SK-N-SH treated with all-trans-retinoic acid at 6 μM for 48 hours (cell line): ENCODE measurements at regions not wholly inside any gene's neighbourhood (a gene's known extent, or its start where the extent isn't known, plus 50 kb on each side); places are given as distances from the start of the nearest gene placed in this dataset.

ENCODE experiments used
- ATAC-seq: fragments of 200-7000 bp; cut with Tn5 transposase; 3 replicates; pipeline ENCODE4 v1.9.1; 2020; ENCODE audit warnings: mild to moderate bottlenecking, moderate library complexity
- BACH2 ChIP-seq: fragments of 250-450 bp; sonication (Bioruptor Pico); IDR thresholded peaks from 2 replicates; pipeline ENCODE4 v1.9.0; 2021; ENCODE audit warnings: mild to moderate bottlenecking, borderline replicate concordance
- CREB5 ChIP-seq: fragments of 250-450 bp; sonication (Bioruptor Pico); IDR thresholded peaks from 2 replicates; pipeline ENCODE4 v1.5.1; 2020; ENCODE audit warnings: low read depth, mild to moderate bottlenecking, moderate library complexity
- CSDC2 ChIP-seq: fragments of 250-450 bp; sonication (Bioruptor Pico); IDR thresholded peaks from 2 replicates; pipeline ENCODE4 v1.5.0; 2020; ENCODE audit warnings: mild to moderate bottlenecking, moderate library complexity
- ESRRG ChIP-seq: fragments of 250-450 bp; sonication (Bioruptor Pico); IDR thresholded peaks from 2 replicates; pipeline ENCODE4 v1.6.1; 2021; ENCODE audit warnings: mild to moderate bottlenecking
- GLIS3 ChIP-seq: fragments of 250-450 bp; sonication (Bioruptor Pico); IDR thresholded peaks from 2 replicates; pipeline ENCODE4 v1.5.0; 2020; ENCODE audit warnings: mild to moderate bottlenecking, moderate library complexity
- ISL1 ChIP-seq: fragments of 250-450 bp; sonication (Bioruptor Pico); IDR thresholded peaks from 2 replicates; pipeline ENCODE4 v2.1.2; 2022; ENCODE audit warnings: mild to moderate bottlenecking, moderate library complexity
- OSR1 ChIP-seq: fragments of 250-450 bp; sonication (Bioruptor Pico); IDR thresholded peaks from 2 replicates; pipeline ENCODE4 v1.8.0; 2022; ENCODE audit warnings: moderate library complexity, mild to moderate bottlenecking, inconsistent platforms
- PPARA ChIP-seq: fragments of 250-450 bp; sonication (Bioruptor Pico); IDR thresholded peaks from 2 replicates; pipeline ENCODE4 v1.5.0; 2020; ENCODE audit warnings: mild to moderate bottlenecking, borderline replicate concordance
- RARB ChIP-seq: fragments of 250-450 bp; sonication (Bioruptor Pico); IDR thresholded peaks from 2 replicates; pipeline ENCODE4 v1.8.0; 2021; ENCODE audit warnings: mild to moderate bottlenecking, moderate library complexity
- SNAI2 ChIP-seq: fragments of 250-450 bp; sonication (Bioruptor Pico); IDR thresholded peaks from 2 replicates; pipeline ENCODE4 v1.5.0; 2020; ENCODE audit warnings: mild to moderate bottlenecking, moderate library complexity
- TCF4 ChIP-seq: fragments of 250-450 bp; sonication (Bioruptor Pico); IDR thresholded peaks from 2 replicates; pipeline ENCODE4 v1.8.0; 2021; ENCODE audit warnings: mild to moderate bottlenecking, moderate library complexity, borderline replicate concordance
- TOX ChIP-seq: fragments of 250-450 bp; sonication (Bioruptor Pico); IDR thresholded peaks from 2 replicates; pipeline ENCODE4 v1.8.0; 2021; ENCODE audit warnings: mild to moderate bottlenecking, moderate library complexity, borderline replicate concordance
- TSHZ2 ChIP-seq: fragments of 250-450 bp; sonication (Bioruptor Pico); IDR thresholded peaks from 2 replicates; pipeline ENCODE4 v1.5.0; 2020; ENCODE audit warnings: mild to moderate bottlenecking, moderate library complexity
- ZC3H10 ChIP-seq: fragments of 250-450 bp; sonication (Bioruptor Pico); IDR thresholded peaks from 2 replicates; pipeline ENCODE4 v1.5.1; 2021; ENCODE audit warnings: mild to moderate bottlenecking, moderate library complexity
- ZFP3 ChIP-seq: fragments of 250-450 bp; sonication (Bioruptor Pico); IDR thresholded peaks from 2 replicates; pipeline ENCODE4 v1.5.0; 2020; ENCODE audit warnings: mild to moderate bottlenecking, moderate library complexity
- ZFP30 ChIP-seq: fragments of 450-650 bp; formaldehyde crosslinking; IDR thresholded peaks from 2 replicates; pipeline ENCODE4 v1.5.0; 2022; ENCODE audit warnings: mild to moderate bottlenecking, moderate library complexity
- ZNF8 ChIP-seq: fragments of 450-650 bp; formaldehyde crosslinking; IDR thresholded peaks from 2 replicates; pipeline ENCODE4 v1.5.0; 2020; ENCODE audit warnings: mild to moderate bottlenecking, moderate library complexity
- TF ChIP-seq, protein P1 (sequence below): fragments of 250-450 bp; sonication (Bioruptor Pico); IDR thresholded peaks from 2 replicates; pipeline ENCODE4 v1.5.1; 2021; ENCODE audit warnings: mild to moderate bottlenecking, moderate library complexity
- TF ChIP-seq, protein P2 (sequence below): fragments of 250-450 bp; sonication (Bioruptor Pico); IDR thresholded peaks from 2 replicates; pipeline ENCODE4 v1.8.0; 2021; ENCODE audit warnings: low read depth, mild to moderate bottlenecking, moderate library complexity, borderline replicate concordance

- no peak for ATAC-seq
- TF ChIP-seq, protein P1, sequence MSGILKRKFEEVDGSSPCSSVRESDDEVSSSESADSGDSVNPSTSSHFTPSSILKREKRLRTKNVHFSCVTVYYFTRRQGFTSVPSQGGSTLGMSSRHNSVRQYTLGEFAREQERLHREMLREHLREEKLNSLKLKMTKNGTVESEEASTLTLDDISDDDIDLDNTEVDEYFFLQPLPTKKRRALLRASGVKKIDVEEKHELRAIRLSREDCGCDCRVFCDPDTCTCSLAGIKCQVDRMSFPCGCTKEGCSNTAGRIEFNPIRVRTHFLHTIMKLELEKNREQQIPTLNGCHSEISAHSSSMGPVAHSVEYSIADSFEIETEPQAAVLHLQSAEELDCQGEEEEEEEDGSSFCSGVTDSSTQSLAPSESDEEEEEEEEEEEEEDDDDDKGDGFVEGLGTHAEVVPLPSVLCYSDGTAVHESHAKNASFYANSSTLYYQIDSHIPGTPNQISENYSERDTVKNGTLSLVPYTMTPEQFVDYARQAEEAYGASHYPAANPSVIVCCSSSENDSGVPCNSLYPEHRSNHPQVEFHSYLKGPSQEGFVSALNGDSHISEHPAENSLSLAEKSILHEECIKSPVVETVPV (CRISPR knock-in tag): no peak
- TF ChIP-seq ZC3H10 (CRISPR knock-in tag): no peak
- TF ChIP-seq ESRRG (CRISPR knock-in tag): no peak
- TF ChIP-seq OSR1 (CRISPR knock-in tag): no peak
- no peak for TF ChIP-seq ZFP30 (CRISPR knock-in tag)
- TF ChIP-seq BACH2 (CRISPR knock-in tag): no peak
- no peak for TF ChIP-seq TCF4 (CRISPR knock-in tag)
- no peak for TF ChIP-seq ZFP3 (CRISPR knock-in tag)
- no peak for TF ChIP-seq CREB5
- TF ChIP-seq CSDC2 (CRISPR knock-in tag): no peak
- no peak for TF ChIP-seq TSHZ2
- TF ChIP-seq GLIS3 (CRISPR knock-in tag): no peak
- no peak for TF ChIP-seq SNAI2 (CRISPR knock-in tag)
- TF ChIP-seq, all 23 proteins: peak for 0
Measured at GRCh38 chr3:31262201-31262600, 270.5 kb upstream of the STT3B start.

DNA sequence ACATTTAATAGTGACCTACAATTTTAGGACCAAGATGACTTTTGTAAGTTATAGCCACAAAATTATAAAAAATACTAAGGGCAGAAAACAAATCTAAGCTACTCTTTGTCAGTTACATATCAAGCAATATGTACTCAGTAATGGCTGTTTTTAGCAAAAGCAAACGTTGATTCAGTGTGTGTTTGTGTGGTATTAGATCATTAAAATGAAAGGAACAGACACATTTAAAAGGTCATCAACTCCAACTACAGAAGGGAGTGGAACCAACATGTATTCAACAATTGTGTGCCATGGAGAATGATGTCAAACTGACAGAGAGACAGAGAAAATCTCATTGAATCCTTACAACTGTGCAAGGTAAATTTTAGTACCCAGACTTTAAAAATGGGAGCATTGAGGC, 268.8 kb upstream of the STT3B start:
- ATAC-seq: no peak

More for the DNA sequence above, 268.8 kb upstream of the STT3B start:
- TF ChIP-seq, protein P1 (CRISPR knock-in tag): no peak
- TF ChIP-seq RARB (CRISPR knock-in tag) (no peak), ZC3H10 (CRISPR knock-in tag) (no peak), ESRRG (CRISPR knock-in tag) (no peak), BACH2 (CRISPR knock-in tag) (no peak), ZNF8 (CRISPR knock-in tag) (no peak), PPARA (CRISPR knock-in tag) (no peak), CREB5 (no peak), ISL1 (no peak), ZFP30 (CRISPR knock-in tag) (no peak), TOX (CRISPR knock-in tag) (no peak)
- TF ChIP-seq, protein P2, sequence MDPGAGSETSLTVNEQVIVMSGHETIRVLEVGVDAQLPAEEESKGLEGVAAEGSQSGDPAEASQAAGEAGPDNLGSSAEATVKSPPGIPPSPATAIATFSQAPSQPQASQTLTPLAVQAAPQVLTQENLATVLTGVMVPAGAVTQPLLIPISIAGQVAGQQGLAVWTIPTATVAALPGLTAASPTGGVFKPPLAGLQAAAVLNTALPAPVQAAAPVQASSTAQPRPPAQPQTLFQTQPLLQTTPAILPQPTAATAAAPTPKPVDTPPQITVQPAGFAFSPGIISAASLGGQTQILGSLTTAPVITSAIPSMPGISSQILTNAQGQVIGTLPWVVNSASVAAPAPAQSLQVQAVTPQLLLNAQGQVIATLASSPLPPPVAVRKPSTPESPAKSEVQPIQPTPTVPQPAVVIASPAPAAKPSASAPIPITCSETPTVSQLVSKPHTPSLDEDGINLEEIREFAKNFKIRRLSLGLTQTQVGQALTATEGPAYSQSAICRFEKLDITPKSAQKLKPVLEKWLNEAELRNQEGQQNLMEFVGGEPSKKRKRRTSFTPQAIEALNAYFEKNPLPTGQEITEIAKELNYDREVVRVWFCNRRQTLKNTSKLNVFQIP (CRISPR knock-in tag): no peak
